GM23338 (cell line): ENCODE measurements at regions not wholly inside any gene's neighbourhood (a gene's known extent, or its start where the extent isn't known, plus 50 kb on each side); places are given as distances from the start of the nearest gene placed in this dataset.

ENCODE experiments used
- ATAC-seq: fragments of 200-7000 bp; cut with Tn5 transposase; 3 replicates; pipeline ENCODE4 v1.9.1; 2020
- DNase-seq: peaks from one replicate; pipeline ENCODE4 v3.0.0-alpha.2; 2015; ENCODE audit warnings: low spot score
- H2AFZ ChIP-seq: fragments of 200-600 bp; sonication (generic); 2 replicates; pipeline ENCODE4 v1.8.0; 2016; ENCODE audit warnings: antibody characterized with exemption, mild to moderate bottlenecking, moderate library complexity
- H3F3A ChIP-seq: fragments of 200-600 bp; sonication (generic); replicated peaks from 2 replicates; pipeline ENCODE4 v1.8.0; 2017; ENCODE audit warnings: antibody characterized with exemption, mixed run types, low read depth
- H3K27ac ChIP-seq: fragments of 200-600 bp; sonication (generic); 2 replicates; pipeline ENCODE4 v1.6.1; 2016; ENCODE audit warnings: low read depth
- H3K27me3 ChIP-seq: fragments of 200-600 bp; sonication (generic); 2 replicates; pipeline ENCODE4 v1.8.0; 2016; ENCODE audit warnings: mild to moderate bottlenecking, mixed run types, moderate library complexity; ENCODE audit not compliant: insufficient read depth
- H3K36me3 ChIP-seq: fragments of 200-600 bp; sonication (generic); 2 replicates; pipeline ENCODE4 v1.8.0; 2016; ENCODE audit warnings: mild to moderate bottlenecking; ENCODE audit not compliant: insufficient read depth
- H3K4me1 ChIP-seq: fragments of 200-600 bp; sonication (generic); 2 replicates; pipeline ENCODE4 v1.8.0; 2016; ENCODE audit warnings: mild to moderate bottlenecking, moderate library complexity; ENCODE audit not compliant: insufficient read depth
- H3K4me2 ChIP-seq: fragments of 200-600 bp; sonication (generic); 2 replicates; pipeline ENCODE4 v1.7.1; 2017; ENCODE audit warnings: mixed run types
- H3K4me3 ChIP-seq: fragments of 200-600 bp; sonication (generic); 2 replicates; pipeline ENCODE4 v1.6.1; 2016; ENCODE audit warnings: mixed run types
- H3K79me2 ChIP-seq: fragments of 200-600 bp; sonication (generic); replicated peaks from 2 replicates; pipeline ENCODE4 v1.8.0; 2017; ENCODE audit warnings: mild to moderate bottlenecking; ENCODE audit not compliant: insufficient read depth
- H3K9me2 ChIP-seq: fragments of 200-600 bp; sonication (generic); 2 replicates; pipeline ENCODE4 v1.8.0; 2017; ENCODE audit not compliant: insufficient read depth
- H4K20me1 ChIP-seq: fragments of 200-600 bp; sonication (generic); replicated peaks from 2 replicates; pipeline ENCODE4 v1.8.0; 2017; ENCODE audit warnings: mild to moderate bottlenecking; ENCODE audit not compliant: insufficient read depth
- H3K27ac Mint-ChIP-seq: 2 replicates; pipeline ENCODE4 v1.8.0; 2020; ENCODE audit warnings: inconsistent platforms, mild to moderate bottlenecking, moderate library complexity, mixed read lengths
- H3K27me3 Mint-ChIP-seq: 3 replicates; pipeline ENCODE4 v1.8.0; 2022; ENCODE audit warnings: low read depth, mild to moderate bottlenecking, moderate library complexity, mixed read lengths, inconsistent platforms; ENCODE audit not compliant: insufficient read depth, poor library complexity
- H3K36me3 Mint-ChIP-seq: 3 replicates; pipeline ENCODE4 v1.8.0; 2021; ENCODE audit warnings: low read depth, mild to moderate bottlenecking, inconsistent platforms, moderate library complexity, mixed read lengths
- H3K4me1 Mint-ChIP-seq: 3 replicates; pipeline ENCODE4 v1.8.0; 2020; ENCODE audit warnings: mild to moderate bottlenecking, inconsistent platforms, mixed read lengths
- H3K4me3 Mint-ChIP-seq: 3 replicates; pipeline ENCODE4 v1.8.0; 2021; ENCODE audit warnings: moderate library complexity, mild to moderate bottlenecking, inconsistent platforms, mixed read lengths
- H3K9me3 Mint-ChIP-seq: 3 replicates; pipeline ENCODE4 v1.8.0; 2020; ENCODE audit warnings: moderate library complexity, mild to moderate bottlenecking, inconsistent platforms, mixed read lengths
- CREB1 ChIP-seq: fragments of 250-450 bp; sonication (Bioruptor Pico); IDR thresholded peaks from 2 replicates; pipeline ENCODE4 v1.5.0; 2020; ENCODE audit warnings: low read depth, mild to moderate bottlenecking, moderate library complexity
- CTCF ChIP-seq, 2 experiments: fragments of 200-600 bp in 1 of 2; sonication (generic) in 1 of 2; conservative IDR thresholded peaks; 2 replicates each; pipeline versions ENCODE4 v1.5.1 to v1.6.1; 2016 to 2017; ENCODE audit warnings: antibody characterized with exemption in 2 of 2, low read depth in 2 of 2, mild to moderate bottlenecking in 2 of 2, moderate library complexity in 1 of 2
- ETS1 ChIP-seq: IDR thresholded peaks from 2 replicates; pipeline ENCODE4 v1.6.1; 2016; ENCODE audit warnings: antibody characterized with exemption
- EZH2 ChIP-seq: fragments of 200-600 bp; sonication (generic); IDR thresholded peaks from one replicate; pipeline ENCODE4 v1.8.0; 2017; ENCODE audit warnings: antibody characterized with exemption, mild to moderate bottlenecking, low read depth; ENCODE audit not compliant: unreplicated experiment
- EZH2phosphoT487 ChIP-seq: fragments of 200-600 bp; sonication (generic); IDR thresholded peaks from one replicate; pipeline ENCODE4 v1.8.1; 2018; ENCODE audit warnings: antibody characterized with exemption; ENCODE audit not compliant: unreplicated experiment
- JUNB ChIP-seq: IDR thresholded peaks from one replicate; pipeline ENCODE4 v1.6.1; 2016; ENCODE audit warnings: antibody characterized with exemption; ENCODE audit not compliant: unreplicated experiment
- NANOG ChIP-seq: IDR thresholded peaks from 2 replicates; pipeline ENCODE4 v1.6.1; 2016; ENCODE audit warnings: antibody characterized with exemption, borderline replicate concordance
- POLR2AphosphoS5 ChIP-seq: IDR thresholded peaks from 2 replicates; pipeline ENCODE4 v1.6.1; 2016; ENCODE audit warnings: antibody characterized with exemption, low read depth
- REST ChIP-seq: IDR thresholded peaks from one replicate; pipeline ENCODE4 v1.6.1; 2018; ENCODE audit warnings: antibody characterized with exemption; ENCODE audit not compliant: unreplicated experiment
- STAT1 ChIP-seq: IDR thresholded peaks from one replicate; pipeline ENCODE4 v1.6.1; 2016; ENCODE audit warnings: antibody characterized with exemption; ENCODE audit not compliant: unreplicated experiment
- ZNF114 ChIP-seq: fragments of 250-450 bp; sonication (Bioruptor Pico); IDR thresholded peaks from 2 replicates; pipeline ENCODE4 v1.5.0; 2020; ENCODE audit warnings: mild to moderate bottlenecking, moderate library complexity
- ZNF331 ChIP-seq: fragments of 250-450 bp; sonication (Bioruptor Pico); IDR thresholded peaks from 2 replicates; pipeline ENCODE4 v1.5.0; 2020; ENCODE audit warnings: low read depth, mild to moderate bottlenecking, moderate library complexity
- ZNF462 ChIP-seq: fragments of 250-450 bp; sonication (Bioruptor Pico); IDR thresholded peaks from 2 replicates; pipeline ENCODE4 v1.5.0; 2020; ENCODE audit warnings: mild to moderate bottlenecking, moderate library complexity

- no peaks in the 10 kb centered on the region for H3K79me2 ChIP-seq
- H3K4me3 Mint-ChIP-seq, result no peak overlapping the region
- H3K27ac ChIP-seq, result no peak overlapping the region
These were observed 158.1 kb upstream of the ZNF385D start for GRCh38 chr3:21909096-21909495.

More at GRCh38 chr3:21909096-21909495, 158.1 kb upstream of the ZNF385D start:
- H3K9me3 Mint-ChIP-seq, result no peaks in the 10 kb centered on the region
- no peaks in the 10 kb centered on the region for H3K4me1 Mint-ChIP-seq
- ATAC-seq (no peak), DNase-seq (no peak)
- H3F3A ChIP-seq, result no peaks in the 10 kb centered on the region
- no peak overlapping the region for H3K4me2 ChIP-seq
- no peak overlapping the region for H3K27ac Mint-ChIP-seq
- H3K36me3 ChIP-seq, result no peaks in the 10 kb centered on the region
- no peaks in the 10 kb centered on the region for H3K36me3 Mint-ChIP-seq
- H3K27me3 Mint-ChIP-seq, result no peaks in the 10 kb centered on the region
- H3K4me3 ChIP-seq, result no peak overlapping the region
- no peaks in the 10 kb centered on the region for H3K9me2 ChIP-seq
- no peaks in the 10 kb centered on the region for H4K20me1 ChIP-seq
- TF ChIP-seq REST, result no peak
- no peak for TF ChIP-seq STAT1
- TF ChIP-seq ZNF331 (CRISPR knock-in tag), result no peak
- TF ChIP-seq POLR2AphosphoS5, result no peak
- no peak for TF ChIP-seq EZH2phosphoT487
- TF ChIP-seq NANOG, result no peak
- TF ChIP-seq ETS1, result no peak
- TF ChIP-seq ZNF462, result no peak
- TF ChIP-seq CTCF (conservative IDR thresholded peaks at IDR 0.05; ENCODE audit: low read depth in 2 of 2), result no peak
- TF ChIP-seq CREB1 (CRISPR knock-in tag), result no peak
- TF ChIP-seq EZH2, result no peak
- TF ChIP-seq JUNB, result no peak
- TF ChIP-seq ZNF114 (CRISPR knock-in tag), result no peak
- no peaks in the 10 kb centered on the region for H3K4me1 ChIP-seq
- no peak overlapping the region for H2AFZ ChIP-seq
- H3K27me3 ChIP-seq, result no peaks in the 10 kb centered on the region
